WTC11 (cell line): ENCODE measurements at regions not wholly inside any gene's neighbourhood (a gene's known extent, or its start where the extent isn't known, plus 50 kb on each side); places are given as distances from the start of the nearest gene placed in this dataset.

Experiments
- ATAC-seq: fragments of 200-7000 bp; cut with Tn5 transposase; 2 replicates; pipeline ENCODE4 v1.10.0; 2021; ENCODE audit warnings: mild to moderate bottlenecking, moderate library complexity
- CTCF ChIA-PET: fragments of 300-600 bp; sonication (Branson Sonifier 250); formaldehyde crosslinking; loops from one replicate; lab custom pipeline; 2021; ENCODE audit warnings: antibody characterized with exemption; lab: Charles Lee
- POLR2A ChIA-PET: fragments of 350-600 bp; sonication (Branson Sonifier 250); formaldehyde crosslinking; loops from one replicate; lab custom pipeline; 2021; ENCODE audit warnings: antibody characterized with exemption; lab: Charles Lee
- DNase-seq: peaks from one replicate; pipeline ENCODE4 v3.0.0; 2021; ENCODE audit warnings: low spot score
- H3K27ac Mint-ChIP-seq: 2 replicates; pipeline ENCODE4 v1.8.0; 2021; ENCODE audit warnings: mixed read lengths
- H3K27me3 Mint-ChIP-seq: 2 replicates; pipeline ENCODE4 v1.8.0; 2021; ENCODE audit warnings: low read depth, mild to moderate bottlenecking, moderate library complexity, mixed read lengths
- H3K36me3 Mint-ChIP-seq: 2 replicates; pipeline ENCODE4 v1.8.0; 2021; ENCODE audit warnings: mixed read lengths
- H3K4me1 Mint-ChIP-seq: 2 replicates; pipeline ENCODE4 v1.8.0; 2022; ENCODE audit warnings: mixed read lengths
- H3K4me3 Mint-ChIP-seq: 2 replicates; pipeline ENCODE4 v1.8.0; 2021; ENCODE audit warnings: mild to moderate bottlenecking, moderate library complexity, mixed read lengths
- H3K9me3 Mint-ChIP-seq: 2 replicates; pipeline ENCODE4 v1.8.0; 2021; ENCODE audit warnings: mixed read lengths
- AFF4 ChIP-seq: sonication (generic); formaldehyde crosslinking; IDR thresholded peaks from 2 replicates; pipeline ENCODE4 v1.8.1; 2023; ENCODE audit warnings: mild to moderate bottlenecking, missing genetic modification reagents, borderline replicate concordance
- ARID4B ChIP-seq: sonication (generic); formaldehyde crosslinking; IDR thresholded peaks from 2 replicates; pipeline ENCODE4 v1.8.0; 2023; ENCODE audit warnings: missing genetic modification reagents, mild to moderate bottlenecking, borderline replicate concordance
- ATF3 ChIP-seq: sonication (generic); formaldehyde crosslinking; conservative IDR thresholded peaks from 2 replicates; pipeline ENCODE4 v1.8.1; 2022; ENCODE audit warnings: mild to moderate bottlenecking, missing genetic modification reagents
- CREM ChIP-seq: sonication (generic); formaldehyde crosslinking; IDR thresholded peaks from 2 replicates; pipeline ENCODE4 v1.8.1; 2022; ENCODE audit warnings: mild to moderate bottlenecking, missing genetic modification reagents, moderate library complexity
- ELF4 ChIP-seq: sonication (generic); formaldehyde crosslinking; IDR thresholded peaks from 2 replicates; pipeline ENCODE4 v1.8.1; 2022; ENCODE audit warnings: low read depth, mild to moderate bottlenecking, moderate library complexity, missing genetic modification reagents
- EMX1 ChIP-seq: fragments of 250-450 bp; sonication (Bioruptor Pico); IDR thresholded peaks from 2 replicates; pipeline ENCODE4 v1.8.0; 2021; ENCODE audit warnings: mild to moderate bottlenecking
- ESRRA ChIP-seq: sonication (generic); formaldehyde crosslinking; IDR thresholded peaks from 2 replicates; pipeline ENCODE4 v1.8.1; 2022; ENCODE audit warnings: mild to moderate bottlenecking, missing genetic modification reagents, borderline replicate concordance
- FOXK1 ChIP-seq: sonication (generic); formaldehyde crosslinking; IDR thresholded peaks from 2 replicates; pipeline ENCODE4 v1.8.0; 2022; ENCODE audit warnings: mild to moderate bottlenecking, moderate library complexity, missing genetic modification reagents
- GRHL2 ChIP-seq: fragments of 250-450 bp; sonication (Bioruptor Pico); IDR thresholded peaks from 2 replicates; pipeline ENCODE4 v1.8.0; 2022; ENCODE audit warnings: mild to moderate bottlenecking, moderate library complexity; ENCODE audit not compliant: insufficient replicate concordance, severe bottlenecking
- GTF2I ChIP-seq: fragments of 250-450 bp; sonication (Bioruptor Pico); conservative IDR thresholded peaks from 2 replicates; pipeline ENCODE4 v1.4.0; 2021; ENCODE audit warnings: mild to moderate bottlenecking
- IRF1 ChIP-seq: sonication (generic); formaldehyde crosslinking; IDR thresholded peaks from 2 replicates; pipeline ENCODE4 v1.8.0; 2023; ENCODE audit warnings: missing genetic modification reagents
- JAZF1 ChIP-seq: fragments of 250-450 bp; sonication (Bioruptor Pico); IDR thresholded peaks from 2 replicates; pipeline ENCODE4 v1.9.0; 2021; ENCODE audit warnings: moderate library complexity, mild to moderate bottlenecking, inconsistent platforms
- JUN ChIP-seq: sonication (generic); formaldehyde crosslinking; IDR thresholded peaks from 2 replicates; pipeline ENCODE4 v1.8.0; 2023; ENCODE audit warnings: mild to moderate bottlenecking, missing genetic modification reagents
- MLX ChIP-seq: sonication (generic); formaldehyde crosslinking; IDR thresholded peaks from 2 replicates; pipeline ENCODE4 v1.8.1; 2023; ENCODE audit warnings: mild to moderate bottlenecking, missing genetic modification reagents, moderate library complexity
- NR1H2 ChIP-seq: sonication (generic); formaldehyde crosslinking; IDR thresholded peaks from 2 replicates; pipeline ENCODE4 v1.9.0; 2021; ENCODE audit warnings: mild to moderate bottlenecking, moderate library complexity, missing genetic modification reagents
- NR3C1 ChIP-seq: sonication (generic); formaldehyde crosslinking; conservative IDR thresholded peaks from 2 replicates; pipeline ENCODE4 v1.8.1; 2023; ENCODE audit warnings: low read depth, mild to moderate bottlenecking, missing genetic modification reagents
- PRRX2 ChIP-seq: fragments of 250-450 bp; sonication (Bioruptor Pico); IDR thresholded peaks from 2 replicates; pipeline ENCODE4 v1.8.0; 2021; ENCODE audit warnings: mild to moderate bottlenecking
- SP1 ChIP-seq: sonication (generic); formaldehyde crosslinking; conservative IDR thresholded peaks from 2 replicates; pipeline ENCODE4 v1.8.1; 2022; ENCODE audit warnings: missing genetic modification reagents
- TCF7 ChIP-seq: sonication (generic); formaldehyde crosslinking; IDR thresholded peaks from 2 replicates; pipeline ENCODE4 v1.8.0; 2022; ENCODE audit warnings: mild to moderate bottlenecking, low read depth, missing genetic modification reagents, moderate library complexity
- TP53 ChIP-seq: sonication (generic); formaldehyde crosslinking; IDR thresholded peaks from 2 replicates; pipeline ENCODE4 v1.8.1; 2023; ENCODE audit warnings: mild to moderate bottlenecking, missing genetic modification reagents
- ZNF219 ChIP-seq: sonication (generic); formaldehyde crosslinking; IDR thresholded peaks from 2 replicates; pipeline ENCODE4 v1.8.0; 2023; ENCODE audit warnings: missing genetic modification reagents, mild to moderate bottlenecking, borderline replicate concordance
- ZNF263 ChIP-seq: sonication (generic); formaldehyde crosslinking; IDR thresholded peaks from 2 replicates; pipeline ENCODE4 v1.8.1; 2022; ENCODE audit warnings: low read depth, mild to moderate bottlenecking, moderate library complexity, missing genetic modification reagents
- ZNF423 ChIP-seq: fragments of 250-450 bp; sonication (Bioruptor Pico); IDR thresholded peaks from 2 replicates; pipeline ENCODE4 v2.1.2; 2022; ENCODE audit warnings: mild to moderate bottlenecking, moderate library complexity
- ZNF425 ChIP-seq: fragments of 250-450 bp; sonication (Bioruptor Pico); conservative IDR thresholded peaks from 2 replicates; pipeline ENCODE4 v1.9.0; 2021; ENCODE audit warnings: mild to moderate bottlenecking

- peaks cover 38% of the 10 kb centered on the region for H3K9me3 Mint-ChIP-seq
- no peak overlapping the region for H3K4me3 Mint-ChIP-seq
- H3K4me1 Mint-ChIP-seq = peaks cover 8% of the 10 kb centered on the region
- ATAC-seq (no peak), DNase-seq (no peak)
- no peak overlapping the region for H3K27ac Mint-ChIP-seq
- ChIA-PET POLR2A (no interaction called here), CTCF (no interaction called here)
- TF ChIP-seq PRRX2 (CRISPR knock-in tag) (no peak), ZNF263 (no peak), TP53 (no peak), JUN (CRISPR knock-in tag) (no peak)
- TF ChIP-seq, all 79 proteins: peak for 0
- Mint-ChIP-seq H3K27me3 (no peaks in the 10 kb centered on the region; the same call in 1 of the 2 replicates), H3K36me3 (peaks cover 26% of the 10 kb centered on the region)
Measured at GRCh38 chr12:38983117-38983571, 77.8 kb upstream of the CPNE8 start.

GRCh38 chr12:38977132-38977531 lies 71.7 kb upstream of the CPNE8 start:
- no peak for DNase-seq
- ATAC-seq = no peak
- Mint-ChIP-seq H3K4me3 (no peak overlapping the region), H3K4me1 (no peaks in the 10 kb centered on the region), H3K9me3 (peaks cover 27% of the 10 kb centered on the region), H3K27me3 (no peaks in the 10 kb centered on the region), H3K36me3 (peaks cover 7% of the 10 kb centered on the region), H3K27ac (no peak overlapping the region)
- ChIA-PET POLR2A (no interaction called here), CTCF (no interaction called here)
- no peak for TF ChIP-seq ATF3 (CRISPR knock-in tag)
- no peak for TF ChIP-seq NR3C1
- no peak for TF ChIP-seq ELF4
- no peak for TF ChIP-seq EMX1 (CRISPR knock-in tag)
- TF ChIP-seq JAZF1 (CRISPR knock-in tag) = no peak
- TF ChIP-seq GRHL2 = no peak
- TF ChIP-seq AFF4 = no peak
- TF ChIP-seq FOXK1 = no peak
- TF ChIP-seq SP1 (CRISPR knock-in tag) = no peak
- TF ChIP-seq CREM (CRISPR knock-in tag) = no peak

- DNase-seq = no peak
- peaks cover 37% of the 10 kb centered on the region for H3K36me3 Mint-ChIP-seq
- no peak overlapping the region for H3K4me3 Mint-ChIP-seq
- H3K9me3 Mint-ChIP-seq = peaks cover 63% of the 10 kb centered on the region
- H3K4me1 Mint-ChIP-seq = no peaks in the 10 kb centered on the region
- H3K27me3 Mint-ChIP-seq = no peaks in the 10 kb centered on the region
- H3K27ac Mint-ChIP-seq = no peak overlapping the region
- POLR2A ChIA-PET = no interaction called here
- CTCF ChIA-PET = no interaction called here
- no peak for ATAC-seq
- TF ChIP-seq GTF2I (CRISPR knock-in tag) (no peak), NR1H2 (CRISPR knock-in tag) (no peak), ARID4B (CRISPR knock-in tag) (no peak), ZNF425 (CRISPR knock-in tag) (no peak), IRF1 (CRISPR knock-in tag) (no peak), MLX (CRISPR knock-in tag) (no peak), ZNF219 (CRISPR knock-in tag) (no peak), TCF7 (no peak), ZNF423 (no peak), ESRRA (CRISPR knock-in tag) (no peak)
Measured at GRCh38 chr12:38969706-38970105, 64.3 kb upstream of the CPNE8 start.
